ENCODE measurements at regions not wholly inside any gene's neighbourhood (a gene's known extent, or its start where the extent isn't known, plus 50 kb on each side); places are given as distances from the start of the nearest gene placed in this dataset.

DNA sequence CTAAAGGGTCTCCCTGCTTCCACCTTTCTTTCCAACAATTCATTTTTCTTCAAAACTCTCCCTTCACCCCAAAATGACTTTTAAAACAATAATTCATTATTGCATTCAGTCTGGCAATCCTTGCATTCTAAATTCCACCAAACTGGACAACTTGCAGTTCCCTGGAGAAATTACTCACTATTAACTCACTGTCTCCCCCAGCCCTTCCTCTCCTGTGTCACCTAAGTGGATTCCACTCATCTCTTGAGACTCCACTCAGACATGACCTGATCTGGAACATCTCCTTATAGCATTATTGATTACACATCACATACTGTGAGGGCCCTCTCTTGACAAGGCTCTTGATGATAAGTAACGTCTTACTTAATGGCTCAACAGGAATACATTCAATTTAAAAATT is 257.1 kb downstream of the BRINP2 start:
- TF ChIP-seq, protein P1, sequence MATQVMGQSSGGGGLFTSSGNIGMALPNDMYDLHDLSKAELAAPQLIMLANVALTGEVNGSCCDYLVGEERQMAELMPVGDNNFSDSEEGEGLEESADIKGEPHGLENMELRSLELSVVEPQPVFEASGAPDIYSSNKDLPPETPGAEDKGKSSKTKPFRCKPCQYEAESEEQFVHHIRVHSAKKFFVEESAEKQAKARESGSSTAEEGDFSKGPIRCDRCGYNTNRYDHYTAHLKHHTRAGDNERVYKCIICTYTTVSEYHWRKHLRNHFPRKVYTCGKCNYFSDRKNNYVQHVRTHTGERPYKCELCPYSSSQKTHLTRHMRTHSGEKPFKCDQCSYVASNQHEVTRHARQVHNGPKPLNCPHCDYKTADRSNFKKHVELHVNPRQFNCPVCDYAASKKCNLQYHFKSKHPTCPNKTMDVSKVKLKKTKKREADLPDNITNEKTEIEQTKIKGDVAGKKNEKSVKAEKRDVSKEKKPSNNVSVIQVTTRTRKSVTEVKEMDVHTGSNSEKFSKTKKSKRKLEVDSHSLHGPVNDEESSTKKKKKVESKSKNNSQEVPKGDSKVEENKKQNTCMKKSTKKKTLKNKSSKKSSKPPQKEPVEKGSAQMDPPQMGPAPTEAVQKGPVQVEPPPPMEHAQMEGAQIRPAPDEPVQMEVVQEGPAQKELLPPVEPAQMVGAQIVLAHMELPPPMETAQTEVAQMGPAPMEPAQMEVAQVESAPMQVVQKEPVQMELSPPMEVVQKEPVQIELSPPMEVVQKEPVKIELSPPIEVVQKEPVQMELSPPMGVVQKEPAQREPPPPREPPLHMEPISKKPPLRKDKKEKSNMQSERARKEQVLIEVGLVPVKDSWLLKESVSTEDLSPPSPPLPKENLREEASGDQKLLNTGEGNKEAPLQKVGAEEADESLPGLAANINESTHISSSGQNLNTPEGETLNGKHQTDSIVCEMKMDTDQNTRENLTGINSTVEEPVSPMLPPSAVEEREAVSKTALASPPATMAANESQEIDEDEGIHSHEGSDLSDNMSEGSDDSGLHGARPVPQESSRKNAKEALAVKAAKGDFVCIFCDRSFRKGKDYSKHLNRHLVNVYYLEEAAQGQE (IDR thresholded peaks at IDR 0.05; ENCODE audit: low read depth): no peak
- TF ChIP-seq, protein P2, sequence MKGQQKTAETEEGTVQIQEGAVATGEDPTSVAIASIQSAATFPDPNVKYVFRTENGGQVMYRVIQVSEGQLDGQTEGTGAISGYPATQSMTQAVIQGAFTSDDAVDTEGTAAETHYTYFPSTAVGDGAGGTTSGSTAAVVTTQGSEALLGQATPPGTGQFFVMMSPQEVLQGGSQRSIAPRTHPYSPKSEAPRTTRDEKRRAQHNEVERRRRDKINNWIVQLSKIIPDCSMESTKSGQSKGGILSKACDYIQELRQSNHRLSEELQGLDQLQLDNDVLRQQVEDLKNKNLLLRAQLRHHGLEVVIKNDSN (IDR thresholded peaks at IDR 0.05): no peak
- no peak for TF ChIP-seq CEBPB (IDR thresholded peaks at IDR 0.05)
- TF ChIP-seq, protein P3, sequence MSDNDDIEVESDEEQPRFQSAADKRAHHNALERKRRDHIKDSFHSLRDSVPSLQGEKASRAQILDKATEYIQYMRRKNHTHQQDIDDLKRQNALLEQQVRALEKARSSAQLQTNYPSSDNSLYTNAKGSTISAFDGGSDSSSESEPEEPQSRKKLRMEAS (IDR thresholded peaks at IDR 0.05): no peak
- TF ChIP-seq ZBTB7A (IDR thresholded peaks at IDR 0.05; ENCODE audit: low read depth): no peak
- TF ChIP-seq YY1 (IDR thresholded peaks at IDR 0.05; ENCODE audit: low read depth): no peak
- no peak for TF ChIP-seq EP300 (IDR thresholded peaks at IDR 0.05; ENCODE audit: borderline replicate concordance)
- no peak for TF ChIP-seq CREB1 (IDR thresholded peaks at IDR 0.05; ENCODE audit: low read depth)

DNA sequence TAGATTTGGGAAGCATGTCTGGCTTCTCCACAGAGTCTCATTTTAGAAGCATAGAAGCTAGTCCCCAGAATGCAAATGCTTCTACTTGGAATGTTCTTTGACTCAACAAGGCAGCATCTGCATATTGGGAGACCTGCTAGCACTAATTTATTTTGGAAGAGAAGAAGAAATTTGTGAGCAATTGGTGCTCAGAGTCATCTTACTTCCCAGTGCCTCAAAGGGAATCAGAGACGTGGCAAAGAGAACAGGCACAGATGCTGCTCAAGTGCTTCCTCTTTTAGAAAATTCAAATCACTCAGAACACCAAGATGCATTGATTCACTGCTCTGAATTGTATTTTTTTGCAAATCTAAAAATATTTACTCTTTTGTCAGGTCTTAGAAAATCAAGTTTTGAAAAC is 255.7 kb downstream of the BRINP2 start:
- no peak for TF ChIP-seq CREB1 (IDR thresholded peaks at IDR 0.05; ENCODE audit: low read depth)
- TF ChIP-seq TCF12 (IDR thresholded peaks at IDR 0.05; ENCODE audit: low read depth): no peak
- TF ChIP-seq FOXM1 (IDR thresholded peaks at IDR 0.05; ENCODE audit: borderline replicate concordance, low read depth): no peak
- TF ChIP-seq, protein P3 (IDR thresholded peaks at IDR 0.05): no peak
- TF ChIP-seq, protein P1 (IDR thresholded peaks at IDR 0.05; ENCODE audit: low read depth): no peak
- TF ChIP-seq CEBPB (IDR thresholded peaks at IDR 0.05): no peak
- TF ChIP-seq YY1 (IDR thresholded peaks at IDR 0.05; ENCODE audit: low read depth): no peak
- TF ChIP-seq EP300 (IDR thresholded peaks at IDR 0.05; ENCODE audit: borderline replicate concordance): no peak
- TF ChIP-seq TAF1 (IDR thresholded peaks at IDR 0.05; ENCODE audit: low read depth): no peak
- no peak for TF ChIP-seq NFIC (IDR thresholded peaks at IDR 0.05)
- TF ChIP-seq TEAD4 (IDR thresholded peaks at IDR 0.05): no peak
- TF ChIP-seq RAD21 (IDR thresholded peaks at IDR 0.05; ENCODE audit: low read depth): no peak
- no peak for TF ChIP-seq EGR1 (IDR thresholded peaks at IDR 0.05)
- TF ChIP-seq, protein P2 (IDR thresholded peaks at IDR 0.05): no peak
- TF ChIP-seq ZBTB7A (IDR thresholded peaks at IDR 0.05; ENCODE audit: low read depth): no peak

DNA sequence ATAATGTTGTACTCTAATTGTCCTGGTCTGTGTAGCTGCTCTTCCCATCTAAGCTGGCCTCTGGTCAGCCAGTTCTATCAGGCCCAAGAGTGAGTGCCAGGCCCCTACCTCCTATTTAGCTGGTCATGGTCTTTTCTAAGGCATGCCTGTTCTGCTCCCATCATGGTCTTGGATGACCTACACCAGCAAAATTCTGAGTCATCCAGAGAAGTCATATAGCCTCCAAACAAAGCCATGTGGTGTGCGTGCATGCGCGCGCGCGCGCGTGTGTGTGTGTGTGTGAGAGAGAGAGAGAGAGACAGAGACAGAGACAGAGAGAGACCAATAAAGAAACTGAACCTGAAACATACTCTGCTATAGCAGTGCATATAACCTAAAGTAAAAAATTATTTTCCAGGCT is 254.4 kb downstream of the BRINP2 start:
- no peak for TF ChIP-seq YY1 (IDR thresholded peaks at IDR 0.05; ENCODE audit: low read depth)
- no peak for TF ChIP-seq ZBTB7A (IDR thresholded peaks at IDR 0.05; ENCODE audit: low read depth)

DNA sequence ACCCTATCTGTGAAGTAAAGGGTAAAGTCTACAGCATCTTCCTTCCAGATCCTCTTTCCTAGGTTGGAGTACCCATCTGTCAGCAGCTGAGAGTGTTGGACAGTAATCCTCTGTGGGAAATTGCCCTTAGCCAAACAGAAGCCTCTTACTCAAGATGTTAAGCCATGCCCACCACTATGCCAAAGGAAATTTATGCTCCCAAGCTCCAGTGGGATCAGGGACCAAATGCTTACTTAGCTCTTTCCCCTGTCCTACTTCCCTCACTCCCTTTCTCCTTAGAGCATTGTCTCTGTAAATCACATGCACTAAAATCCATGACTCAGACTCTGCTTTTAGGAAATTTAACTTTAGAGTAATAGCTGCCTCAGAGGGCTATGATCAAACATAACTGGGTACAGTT is 254.0 kb downstream of the BRINP2 start:
- TF ChIP-seq YY1 (IDR thresholded peaks at IDR 0.05; ENCODE audit: low read depth): no peak
- TF ChIP-seq NFIC (IDR thresholded peaks at IDR 0.05): no peak
- no peak for TF ChIP-seq EGR1 (IDR thresholded peaks at IDR 0.05)
- TF ChIP-seq, protein P2 (IDR thresholded peaks at IDR 0.05): no peak
- TF ChIP-seq RAD21 (IDR thresholded peaks at IDR 0.05; ENCODE audit: low read depth): no peak
- no peak for TF ChIP-seq TCF12 (IDR thresholded peaks at IDR 0.05; ENCODE audit: low read depth)
- TF ChIP-seq, protein P1 (IDR thresholded peaks at IDR 0.05; ENCODE audit: low read depth): no peak
- TF ChIP-seq CEBPB (IDR thresholded peaks at IDR 0.05): no peak

DNA sequence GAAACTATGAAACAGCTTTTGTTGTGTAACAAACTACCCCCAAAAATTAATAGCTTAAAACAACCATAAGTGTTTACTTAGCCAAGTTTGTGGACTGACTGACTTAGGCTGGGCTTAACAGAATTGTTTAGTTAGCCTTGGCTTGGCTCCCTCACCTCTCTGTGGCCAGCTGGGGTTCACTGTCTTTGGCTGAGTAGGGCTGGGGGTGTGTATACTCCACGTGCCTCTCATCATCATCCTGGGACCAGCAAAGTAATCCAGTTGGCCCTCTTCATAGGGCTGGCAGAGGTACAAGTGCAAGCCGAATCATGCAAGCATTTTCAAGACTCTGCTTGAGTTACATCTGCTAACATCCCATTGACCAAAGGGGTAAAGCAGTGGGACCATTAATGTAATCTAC is 252.3 kb downstream of the BRINP2 start:
- TF ChIP-seq TAF1 (IDR thresholded peaks at IDR 0.05; ENCODE audit: low read depth) (no peak), EGR1 (IDR thresholded peaks at IDR 0.05) (no peak), ZBTB7A (IDR thresholded peaks at IDR 0.05; ENCODE audit: low read depth) (no peak), TCF12 (IDR thresholded peaks at IDR 0.05; ENCODE audit: low read depth) (no peak), NFIC (IDR thresholded peaks at IDR 0.05) (no peak), EP300 (IDR thresholded peaks at IDR 0.05; ENCODE audit: borderline replicate concordance) (no peak), YY1 (IDR thresholded peaks at IDR 0.05; ENCODE audit: low read depth) (no peak), CREB1 (IDR thresholded peaks at IDR 0.05; ENCODE audit: low read depth) (no peak), RAD21 (IDR thresholded peaks at IDR 0.05; ENCODE audit: low read depth) (no peak), TEAD4 (IDR thresholded peaks at IDR 0.05) (no peak), CEBPB (IDR thresholded peaks at IDR 0.05) (no peak), FOXM1 (IDR thresholded peaks at IDR 0.05; ENCODE audit: borderline replicate concordance, low read depth) (no peak)
- TF ChIP-seq, protein P1 (IDR thresholded peaks at IDR 0.05; ENCODE audit: low read depth): no peak
- TF ChIP-seq, protein P2 (IDR thresholded peaks at IDR 0.05): no peak
- TF ChIP-seq, protein P3 (IDR thresholded peaks at IDR 0.05): no peak
